ENCODE measurements at regions not wholly inside any gene's neighbourhood (a gene's known extent, or its start where the extent isn't known, plus 50 kb on each side); places are given as distances from the start of the nearest gene placed in this dataset.

GRCh38 chr15:91534235-91534634, 319.3 kb upstream of the SLCO3A1 start:
- TF ChIP-seq CTCF (IDR thresholded peaks at IDR 0.05; ENCODE audit: poor library complexity, severe bottlenecking), result no peak
- no peak for TF ChIP-seq EP300 (conservative IDR thresholded peaks at IDR 0.05; ENCODE audit: poor library complexity, severe bottlenecking)
